Skeletal muscle tissue (tissue), 3 donors: ENCODE measurements at regions not wholly inside any gene's neighbourhood (a gene's known extent, or its start where the extent isn't known, plus 50 kb on each side); places are given as distances from the start of the nearest gene placed in this dataset.

Experiments
- H3K27ac ChIP-seq: one replicate; pipeline ENCODE4 v1.7.0; 2013; ENCODE audit warnings: mild to moderate bottlenecking, low read depth, low read length, inconsistent platforms
- H3K27me3 ChIP-seq, 3 donors: one replicate each; pipeline ENCODE4 v1.7.0; 2013; ENCODE audit warnings: low read length in 3 of 3; ENCODE audit not compliant: control insufficient read depth in 3 of 3, insufficient read depth in 3 of 3
- H3K36me3 ChIP-seq, 3 donors: one replicate each; pipeline ENCODE4 v1.7.0; 2013; ENCODE audit warnings: low read length in 3 of 3; ENCODE audit not compliant: control insufficient read depth in 3 of 3, insufficient read depth in 3 of 3
- H3K4me1 ChIP-seq, 3 donors: one replicate each; pipeline ENCODE4 v1.7.0; 2013; ENCODE audit warnings: low read length in 3 of 3, mild to moderate bottlenecking in 3 of 3; ENCODE audit not compliant: control insufficient read depth in 3 of 3, insufficient read depth in 3 of 3
- H3K4me3 ChIP-seq, 3 donors: one replicate each; pipeline ENCODE4 v1.7.0; 2013; ENCODE audit warnings: low read length in 3 of 3
- H3K9ac ChIP-seq, 3 donors: one replicate each; pipeline ENCODE4 v1.7.0; 2013; ENCODE audit warnings: low read length in 3 of 3, mild to moderate bottlenecking in 3 of 3, moderate library complexity in 2 of 3, low read depth in 1 of 3
- H3K9me3 ChIP-seq, 3 donors: one replicate each; pipeline ENCODE4 v1.7.0; 2013; ENCODE audit warnings: low read length in 3 of 3; ENCODE audit not compliant: control insufficient read depth in 3 of 3
- donor health status: Osteomylitis.

DNA sequence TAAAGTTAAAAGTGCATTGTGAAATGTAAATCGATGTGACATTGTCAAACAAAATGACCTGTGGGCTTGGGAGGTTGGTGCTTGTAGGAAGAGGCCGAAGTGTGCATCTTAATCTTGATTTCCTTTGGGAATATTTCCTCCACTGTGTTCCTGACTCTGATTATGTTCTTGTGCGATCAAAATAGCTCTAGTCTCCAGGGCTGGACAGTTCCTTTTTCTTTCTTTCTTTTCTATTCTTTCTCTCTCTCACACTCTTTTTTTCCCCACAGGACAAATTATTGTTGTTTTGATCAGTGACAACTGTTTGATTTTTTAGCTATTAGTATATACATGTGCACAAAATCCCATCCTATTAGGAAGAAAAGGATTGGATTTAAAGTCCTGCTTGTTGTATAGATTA, 347.5 kb downstream of the ZSWIM6 start:
- H3K27ac ChIP-seq: no peak overlapping the region
- H3K36me3 ChIP-seq: no peaks in the 10 kb centered on the region
- no peak overlapping the region for H3K9ac ChIP-seq
- H3K9me3 ChIP-seq: no peaks in the 10 kb centered on the region
- peaks cover 0 to 4% (median 0%) of the 10 kb centered on the region in 3 donors for H3K27me3 ChIP-seq
- H3K4me1 ChIP-seq: no peaks in the 10 kb centered on the region
- H3K4me3 ChIP-seq: no peak overlapping the region

DNA sequence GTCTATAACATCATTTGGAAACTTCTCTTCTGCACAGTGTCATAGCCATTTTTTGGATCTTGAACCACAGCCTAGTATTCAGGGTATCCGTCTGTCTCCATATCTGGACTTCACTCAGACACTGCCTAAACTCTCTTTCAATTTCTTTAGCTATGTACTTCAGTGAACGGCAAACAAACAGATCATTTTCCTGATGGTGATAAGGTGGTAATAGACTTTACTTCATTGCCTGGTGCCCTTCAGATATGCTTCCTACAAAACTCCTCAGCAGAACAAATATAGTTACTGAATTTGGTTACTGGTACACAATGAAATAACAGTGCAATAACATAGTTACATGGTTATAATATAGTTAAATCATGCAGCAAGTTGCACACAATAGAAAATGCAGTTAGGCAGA, 348.2 kb downstream of the ZSWIM6 start:
- Histone ChIP-seq H3K4me1 (no peaks in the 10 kb centered on the region), H3K27ac (no peak overlapping the region), H3K9me3 (no peaks in the 10 kb centered on the region), H3K36me3 (no peaks in the 10 kb centered on the region), H3K9ac (no peak overlapping the region), H3K4me3 (no peak overlapping the region), H3K27me3 (peaks cover 0 to 4% (median 0%) of the 10 kb centered on the region in 3 donors)

DNA sequence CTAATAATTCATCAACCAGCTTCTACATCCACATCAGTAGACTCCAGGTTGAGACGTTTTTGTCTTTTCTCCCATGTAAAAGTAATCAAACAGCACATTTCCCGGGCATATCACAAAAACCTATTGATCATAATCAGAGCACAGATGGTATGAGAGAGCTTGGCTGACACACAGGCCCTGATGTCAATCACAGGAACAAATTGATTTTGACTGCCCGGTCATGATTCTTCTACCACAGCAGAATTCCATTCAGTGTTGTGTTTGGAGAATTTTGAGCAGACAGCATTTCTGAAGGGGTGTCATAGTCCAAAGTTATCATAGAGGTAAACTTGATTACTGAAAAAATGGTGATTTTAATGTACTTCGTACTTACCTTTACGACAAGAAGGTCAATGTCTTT, 351.1 kb downstream of the ZSWIM6 start:
- Histone ChIP-seq H3K9ac (no peak overlapping the region), H3K27me3 (peaks cover 0 to 4% (median 0%) of the 10 kb centered on the region in 3 donors), H3K4me1 (no peaks in the 10 kb centered on the region), H3K9me3 (no peaks in the 10 kb centered on the region), H3K27ac (no peak overlapping the region), H3K36me3 (no peaks in the 10 kb centered on the region), H3K4me3 (no peak overlapping the region)

DNA sequence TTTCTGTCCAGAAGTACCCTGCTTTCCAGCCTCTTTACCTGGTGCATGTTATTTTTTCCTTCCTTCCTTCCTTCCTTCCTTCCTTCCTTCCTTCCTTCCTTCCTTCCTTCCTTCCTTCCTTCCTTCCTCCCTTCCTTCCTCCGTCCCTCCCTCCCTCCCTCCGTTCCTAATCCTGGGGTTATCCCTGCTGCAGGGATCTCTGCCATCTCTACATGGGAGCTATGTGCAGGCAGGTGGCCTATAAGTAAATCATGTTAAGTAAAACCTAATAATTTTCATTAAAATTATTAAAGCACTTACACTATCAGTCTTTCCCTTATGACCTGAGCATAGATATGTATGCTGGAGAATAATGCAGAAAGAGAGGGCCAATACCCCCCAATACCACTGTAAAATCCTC, 351.9 kb downstream of the ZSWIM6 start:
- H3K27me3 ChIP-seq: peaks cover 0 to 4% (median 0%) of the 10 kb centered on the region in 3 donors
- no peak overlapping the region for H3K9ac ChIP-seq
- H3K36me3 ChIP-seq: no peaks in the 10 kb centered on the region
- no peaks in the 10 kb centered on the region for H3K9me3 ChIP-seq
- no peak overlapping the region for H3K4me3 ChIP-seq
- H3K27ac ChIP-seq: no peak overlapping the region
- no peaks in the 10 kb centered on the region for H3K4me1 ChIP-seq

DNA sequence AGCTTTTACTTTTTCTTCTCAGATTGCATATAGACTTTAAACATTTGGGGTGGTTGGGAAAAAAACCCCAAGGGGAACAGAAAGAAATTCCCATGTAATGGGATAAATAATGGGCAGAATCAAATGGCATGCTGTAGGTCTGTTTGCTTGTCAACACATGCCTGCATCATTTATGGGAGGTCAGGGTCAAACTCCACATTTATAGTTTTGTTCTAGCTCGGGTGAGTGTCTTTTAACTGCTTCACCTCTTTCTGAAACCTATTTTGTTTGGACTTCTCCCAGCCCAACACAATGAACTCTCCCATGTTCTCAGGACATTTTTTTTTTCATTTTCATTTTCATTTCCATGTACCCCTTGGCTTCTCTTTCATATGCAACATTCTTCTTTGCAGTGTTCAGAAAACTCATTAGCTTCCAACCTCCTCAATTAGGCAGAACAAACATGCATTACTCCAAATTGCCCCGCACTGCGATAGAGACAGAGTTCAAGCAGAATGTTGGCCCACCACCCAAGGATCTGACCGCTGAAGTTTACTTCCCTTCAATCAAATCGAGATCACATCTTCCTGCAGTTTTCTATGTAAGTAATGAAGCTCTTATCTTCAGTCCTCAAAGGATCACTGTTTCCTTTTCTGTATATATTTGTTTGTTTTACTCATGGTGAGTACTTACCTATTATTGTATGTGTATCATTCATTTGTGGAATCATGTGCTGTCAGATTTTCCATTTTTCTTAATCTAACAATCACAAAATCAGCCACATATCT, 354.6 kb downstream of the ZSWIM6 start:
- Histone ChIP-seq H3K4me1 (no peaks in the 10 kb centered on the region), H3K27ac (no peak overlapping the region), H3K27me3 (no peaks in the 10 kb centered on the region), H3K9ac (no peak overlapping the region), H3K9me3 (no peaks in the 10 kb centered on the region), H3K36me3 (no peaks in the 10 kb centered on the region), H3K4me3 (no peak overlapping the region)

DNA sequence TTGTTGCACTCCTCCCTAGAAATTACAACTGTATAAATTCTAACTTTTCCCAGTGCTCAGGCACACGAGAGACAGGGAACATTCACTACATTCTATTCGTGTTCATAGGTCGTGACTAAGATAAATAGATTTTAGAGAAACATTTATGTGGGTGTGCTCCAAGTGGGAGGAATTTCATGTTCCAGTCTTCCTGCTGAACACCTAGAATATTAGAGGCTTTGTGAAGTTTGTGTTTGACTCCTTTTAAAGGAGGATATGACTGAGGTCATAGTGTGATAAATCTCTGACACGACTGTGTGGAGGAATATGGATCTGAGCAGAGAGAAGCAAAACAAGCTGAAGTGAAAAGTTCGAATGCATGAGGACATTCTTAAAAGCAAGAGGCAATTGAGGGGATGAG, 355.3 kb downstream of the ZSWIM6 start:
- H3K9ac ChIP-seq: no peak overlapping the region
- no peaks in the 10 kb centered on the region for H3K9me3 ChIP-seq
- H3K4me3 ChIP-seq: no peak overlapping the region
- H3K4me1 ChIP-seq: no peaks in the 10 kb centered on the region
- no peak overlapping the region for H3K27ac ChIP-seq
- no peaks in the 10 kb centered on the region for H3K36me3 ChIP-seq
- H3K27me3 ChIP-seq: no peaks in the 10 kb centered on the region

DNA sequence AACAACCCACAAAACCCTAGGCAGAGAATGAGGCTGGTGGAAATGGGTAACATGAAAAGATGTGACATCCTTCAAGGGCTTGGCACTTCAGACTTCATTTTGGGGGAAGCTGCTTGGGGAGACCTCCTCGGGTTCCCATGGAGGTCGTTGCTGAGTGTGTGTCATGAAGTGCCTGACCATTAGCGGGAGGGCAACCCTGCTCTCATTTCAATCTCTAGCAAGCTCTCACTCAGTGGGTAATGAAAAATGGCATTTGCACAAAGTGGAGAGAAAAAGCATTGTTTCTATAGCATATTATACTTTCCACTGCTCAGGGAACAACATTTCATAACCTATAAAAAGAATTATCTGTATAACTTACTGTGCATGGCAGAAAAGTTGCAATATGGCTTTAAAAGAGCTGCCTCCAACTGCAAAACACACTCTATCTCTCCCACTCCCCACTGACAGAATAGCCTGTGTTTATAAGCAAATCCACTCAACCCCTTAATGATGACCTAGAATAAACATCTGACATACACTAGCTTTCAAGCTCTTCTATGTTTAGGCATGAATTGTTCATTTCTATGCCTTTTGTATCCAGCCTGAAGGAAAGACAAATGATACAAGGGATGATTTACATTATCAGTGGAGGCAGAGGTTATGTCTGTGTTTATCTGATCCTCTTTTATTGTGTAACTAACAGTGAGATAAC, 357.2 kb downstream of the ZSWIM6 start:
- Histone ChIP-seq H3K4me1 (no peaks in the 10 kb centered on the region), H3K9me3 (peaks cover 0 to 7% (median 0%) of the 10 kb centered on the region in 3 donors), H3K27me3 (no peaks in the 10 kb centered on the region), H3K9ac (no peak overlapping the region), H3K36me3 (no peaks in the 10 kb centered on the region), H3K27ac (no peak overlapping the region), H3K4me3 (no peak overlapping the region)

DNA sequence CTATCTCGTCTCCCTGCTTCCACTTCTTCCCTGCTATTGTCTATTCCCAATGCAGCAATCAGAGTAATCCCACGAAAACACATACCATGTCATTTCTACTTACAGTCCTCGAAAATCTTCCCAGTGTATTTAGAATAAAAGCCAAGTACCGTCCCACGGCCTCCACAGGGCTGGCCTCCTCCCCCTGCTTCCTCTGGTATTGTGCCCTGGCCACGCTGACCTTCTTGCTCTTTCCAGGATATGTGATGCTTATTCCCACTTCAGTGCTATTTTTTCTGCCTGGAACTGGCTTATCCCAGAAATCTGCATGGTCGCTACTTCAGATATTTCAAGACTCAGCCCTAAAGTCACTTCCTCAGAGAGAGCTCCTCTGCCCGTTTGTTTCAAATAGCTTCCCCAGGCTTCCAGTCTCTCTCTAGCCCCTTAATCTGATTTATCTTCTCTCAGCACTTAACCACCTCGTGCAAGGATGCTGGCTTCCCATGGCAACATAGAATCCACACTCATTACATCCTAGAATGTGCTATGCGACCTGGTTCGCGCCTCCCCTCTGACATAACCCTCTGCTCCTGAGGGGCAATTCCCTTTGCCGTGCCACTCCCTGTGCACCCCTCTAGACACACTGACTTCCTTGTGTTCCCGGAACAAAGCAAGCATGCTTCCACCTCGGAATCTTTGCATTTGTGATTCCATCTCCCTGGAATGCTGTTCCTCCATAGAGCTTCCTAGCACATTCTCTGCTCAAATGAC, 365.9 kb downstream of the ZSWIM6 start:
- Histone ChIP-seq H3K4me3 (no peak overlapping the region), H3K4me1 (peaks cover 0 to 4% (median 0%) of the 10 kb centered on the region in 3 donors)

DNA sequence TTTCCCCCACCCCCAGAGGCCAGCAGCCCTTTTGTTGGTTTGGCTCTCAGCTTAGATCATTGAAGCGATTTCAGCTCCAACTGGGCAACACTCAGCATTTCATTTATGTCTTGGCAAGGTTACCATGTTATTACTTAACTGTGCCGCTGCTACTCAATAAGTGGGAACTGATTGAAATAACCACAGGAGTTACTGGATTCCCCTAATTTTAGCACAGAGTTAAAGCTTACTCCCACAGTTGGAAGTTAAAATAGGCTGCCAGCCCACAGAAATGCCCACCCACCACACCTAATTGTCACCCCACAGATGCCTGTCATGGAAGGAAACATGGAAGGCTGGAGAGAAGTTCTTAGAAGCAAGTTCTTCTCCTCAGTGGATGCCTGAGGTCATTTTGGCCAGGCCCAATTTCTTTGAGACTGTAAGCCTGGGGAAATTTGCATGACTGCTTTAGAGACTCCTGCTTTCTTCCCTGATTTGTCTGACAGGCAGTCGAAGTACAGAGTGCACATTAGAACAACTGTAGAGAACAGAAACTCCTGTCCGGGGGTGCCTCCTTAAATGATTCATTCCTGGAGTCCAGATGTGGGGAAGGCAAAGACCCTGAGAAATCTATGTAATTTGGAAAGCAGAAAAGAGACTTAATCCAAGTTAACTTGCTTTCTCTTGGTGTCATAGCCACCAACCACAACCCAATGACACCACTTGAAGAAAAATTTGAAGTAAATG, 370.0 kb downstream of the ZSWIM6 start:
- Histone ChIP-seq H3K27me3 (peaks cover 0 to 2% (median 0%) of the 10 kb centered on the region in 3 donors), H3K9me3 (no peaks in the 10 kb centered on the region), H3K27ac (no peak overlapping the region), H3K4me1 (peaks cover 0 to 4% (median 0%) of the 10 kb centered on the region in 3 donors), H3K9ac (no peak overlapping the region), H3K36me3 (no peaks in the 10 kb centered on the region), H3K4me3 (no peak overlapping the region)

More for the DNA sequence above, 365.9 kb downstream of the ZSWIM6 start:
- Histone ChIP-seq H3K9me3 (peaks cover 0 to 3% (median 0%) of the 10 kb centered on the region in 3 donors), H3K36me3 (no peaks in the 10 kb centered on the region), H3K27ac (no peak overlapping the region), H3K9ac (no peak overlapping the region), H3K27me3 (peaks cover 0 to 2% (median 0%) of the 10 kb centered on the region in 3 donors)
